Astrocyte of the cerebellum (primary cell): ENCODE measurements at regions not wholly inside any gene's neighbourhood (a gene's known extent, or its start where the extent isn't known, plus 50 kb on each side); places are given as distances from the start of the nearest gene placed in this dataset.

ENCODE experiments used
- DNase-seq: peaks from one replicate; pipeline ENCODE4 v3.0.0-alpha.2; 2011; ENCODE audit warnings: low read depth
- H3K4me3 ChIP-seq: 2 replicates; pipeline ENCODE4 v1.5.1; 2011; ENCODE audit warnings: mild to moderate bottlenecking, low read depth, low read length, moderate library complexity
- CTCF ChIP-seq: IDR thresholded peaks from 2 replicates; pipeline ENCODE4 v1.5.1; 2012; ENCODE audit warnings: low read length, low read depth, moderate library complexity, mild to moderate bottlenecking; ENCODE audit errors: missing control alignments
- in situ Hi-C: cut with HindIII; loops from 2 replicates; pipeline ENCODE4 v1.10.0; 2017; ENCODE audit warnings: low sequenced_read_pairs

DNA sequence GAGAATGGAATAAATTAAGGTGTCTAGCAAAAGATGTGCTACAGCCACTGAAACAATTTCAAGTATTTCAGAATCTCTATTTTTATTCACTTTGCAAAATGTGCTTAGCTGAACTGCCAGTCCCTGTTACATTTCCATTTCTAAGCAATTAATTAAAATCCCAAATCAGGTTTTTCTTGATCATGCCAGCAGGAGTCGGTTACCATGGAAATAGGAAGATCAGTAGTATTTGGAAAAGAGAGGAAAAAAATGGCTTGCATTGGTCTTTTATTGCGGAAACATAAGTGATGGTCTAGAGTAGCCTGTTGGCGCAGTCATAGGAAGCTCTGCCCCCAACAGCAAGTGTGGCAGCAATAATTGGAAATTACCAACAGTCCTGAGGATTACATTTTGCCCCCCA lies 867.1 kb downstream of the GATA3 start:
- no peak overlapping the region for H3K4me3 ChIP-seq
- no peak for DNase-seq
- in situ Hi-C loops, result no loop called here
- TF ChIP-seq CTCF, result no peak

- in situ Hi-C loops, result no loop called here
- no peak for TF ChIP-seq CTCF
- H3K4me3 ChIP-seq, result no peak overlapping the region
- no peak for DNase-seq
Observed at GRCh38 chr10:8923096-8923495, 868.6 kb downstream of the GATA3 start.

- no peak for TF ChIP-seq CTCF
- in situ Hi-C loops, result no loop called here
- no peak for DNase-seq
- no peak overlapping the region for H3K4me3 ChIP-seq
Observed at GRCh38 chr10:8927705-8928104, 873.2 kb downstream of the GATA3 start.

DNA sequence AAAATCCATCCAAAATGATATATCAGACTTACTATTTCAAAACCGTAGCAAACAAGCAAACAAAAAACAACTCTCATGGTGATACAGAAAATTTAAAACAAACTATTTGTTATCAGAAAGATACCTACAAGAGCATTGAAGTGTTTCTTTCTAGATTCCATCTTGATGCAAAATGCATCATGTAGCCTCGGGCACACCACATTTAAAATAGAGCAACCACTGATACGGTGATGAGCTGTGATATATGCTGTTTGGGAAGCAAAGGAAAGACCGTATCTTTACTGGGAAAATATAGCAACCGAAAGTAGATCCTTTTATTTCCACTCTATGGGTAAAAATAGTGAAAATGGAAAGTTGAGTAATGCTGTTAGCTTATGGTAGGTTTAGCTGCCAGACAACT lies 892.0 kb downstream of the GATA3 start:
- TF ChIP-seq CTCF, result no peak
- DNase-seq, result no peak
- in situ Hi-C loops, result no loop called here
- H3K4me3 ChIP-seq, result no peak overlapping the region

GRCh38 chr10:8950978-8951377 lies 896.5 kb downstream of the GATA3 start:
- H3K4me3 ChIP-seq, result no peak overlapping the region
- in situ Hi-C loops, result no loop called here
- no peak for DNase-seq
- TF ChIP-seq CTCF, result no peak

DNA sequence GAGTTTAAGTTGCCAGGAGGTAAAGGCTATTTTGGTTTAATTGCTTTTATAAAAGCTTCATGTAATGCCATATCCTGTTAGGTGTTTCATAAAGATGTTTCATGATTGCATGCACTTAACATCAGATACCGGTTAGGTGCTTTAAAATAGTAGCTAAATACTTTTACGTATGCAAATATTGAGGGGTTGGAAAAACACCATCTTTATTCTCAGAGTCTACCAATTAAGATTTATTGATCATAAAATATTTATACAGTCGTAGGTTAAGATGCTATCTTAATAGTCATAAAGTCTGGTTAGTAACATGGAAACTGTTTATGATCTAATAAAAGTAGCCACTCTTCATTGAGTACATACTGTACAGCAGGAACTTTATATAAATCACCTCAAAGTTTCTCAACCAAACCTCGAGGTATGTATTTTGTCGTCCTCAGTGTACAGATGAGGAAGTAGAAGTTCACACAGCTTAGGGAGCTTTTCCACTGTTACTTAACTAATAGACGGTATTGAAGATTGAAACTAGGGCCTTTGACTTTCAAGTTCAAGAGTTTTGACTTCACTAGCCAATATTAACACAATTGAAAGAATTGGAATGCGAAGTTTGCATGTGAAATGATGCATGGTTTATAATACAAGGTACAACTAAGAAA lies 897.1 kb downstream of the GATA3 start:
- no peak for DNase-seq
- TF ChIP-seq CTCF, result no peak
- no peak overlapping the region for H3K4me3 ChIP-seq
- in situ Hi-C loops, result no loop called here
